SK-N-SH (cell line): ENCODE measurements at regions not wholly inside any gene's neighbourhood (a gene's known extent, or its start where the extent isn't known, plus 50 kb on each side); places are given as distances from the start of the nearest gene placed in this dataset.

ENCODE experiments used
- CTCF ChIP-seq: fragments of 200-600 bp; sonication (generic); IDR thresholded peaks from 2 replicates; pipeline ENCODE4 v1.6.1; 2017; ENCODE audit warnings: antibody characterized with exemption, mild to moderate bottlenecking, moderate library complexity
- GABPA ChIP-seq: IDR thresholded peaks from 2 replicates; pipeline ENCODE4 v1.4.0; 2012; ENCODE audit warnings: low read depth, mild to moderate bottlenecking
- JUND ChIP-seq: IDR thresholded peaks from 2 replicates; pipeline ENCODE4 v1.4.0; 2012
- MAX ChIP-seq: IDR thresholded peaks from 2 replicates; pipeline ENCODE4 v1.4.0; 2012; ENCODE audit warnings: low read depth
- MEF2A ChIP-seq: IDR thresholded peaks from 2 replicates; pipeline ENCODE4 v1.4.0; 2012; ENCODE audit warnings: low read depth, borderline replicate concordance
- NFIC ChIP-seq: IDR thresholded peaks from 2 replicates; pipeline ENCODE4 v1.4.0; 2012; ENCODE audit warnings: borderline replicate concordance
- PBX3 ChIP-seq: IDR thresholded peaks from 2 replicates; pipeline ENCODE4; 2012
- RAD21 ChIP-seq: IDR thresholded peaks from 2 replicates; pipeline ENCODE4 v1.6.1; 2012; ENCODE audit warnings: mild to moderate bottlenecking, low read length
- RCOR1 ChIP-seq: fragments of 150-350 bp; IDR thresholded peaks from 2 replicates; pipeline ENCODE4 v1.6.1; 2017; ENCODE audit warnings: antibody characterized with exemption, low read length
- SIN3A ChIP-seq: IDR thresholded peaks from 2 replicates; pipeline ENCODE4 v1.6.1; 2012; ENCODE audit warnings: low read depth, mild to moderate bottlenecking, low read length, moderate library complexity, borderline replicate concordance
- TAF1 ChIP-seq: IDR thresholded peaks from 2 replicates; pipeline ENCODE4 v1.6.1; 2012; ENCODE audit warnings: low read depth, mild to moderate bottlenecking, low read length, moderate library complexity, borderline replicate concordance
- USF2 ChIP-seq: fragments of 150-350 bp; IDR thresholded peaks from 2 replicates; pipeline ENCODE4 v1.6.1; 2017; ENCODE audit warnings: antibody characterized with exemption, low read length, low read depth, borderline replicate concordance
- YY1 ChIP-seq: IDR thresholded peaks from 2 replicates; pipeline ENCODE4 v1.4.0; 2012; ENCODE audit warnings: low read depth, mild to moderate bottlenecking

- TF ChIP-seq MEF2A = no peak
- no peak for TF ChIP-seq SIN3A
- no peak for TF ChIP-seq USF2
- no peak for TF ChIP-seq CTCF
- TF ChIP-seq PBX3 = no peak
- TF ChIP-seq GABPA = no peak
- no peak for TF ChIP-seq MAX
- TF ChIP-seq RAD21 = no peak
- no peak for TF ChIP-seq YY1
- no peak for TF ChIP-seq NFIC
- no peak for TF ChIP-seq TAF1
- TF ChIP-seq RCOR1 = no peak
- TF ChIP-seq JUND = no peak
Measured at GRCh38 chr20:52420805-52421204, 229.2 kb upstream of the ZFP64 start.
